BE2C (cell line): ENCODE measurements at regions not wholly inside any gene's neighbourhood (a gene's known extent, or its start where the extent isn't known, plus 50 kb on each side); places are given as distances from the start of the nearest gene placed in this dataset.

ENCODE experiments used
- DNase-seq: peaks from one replicate; pipeline ENCODE4 v3.0.0-alpha.2; 2020
- H3K27me3 ChIP-seq: fragments of 250-450 bp; sonication (Bioruptor Pico); 2 replicates; pipeline ENCODE4 v1.5.1; 2020; ENCODE audit warnings: mild to moderate bottlenecking
- H3K36me3 ChIP-seq: fragments of 250-450 bp; sonication (Bioruptor Pico); 2 replicates; pipeline ENCODE4 v1.5.1; 2020; ENCODE audit warnings: mild to moderate bottlenecking
- H3K4me1 ChIP-seq: fragments of 250-450 bp; sonication (Bioruptor Pico); 2 replicates; pipeline ENCODE4 v1.5.1; 2020
- H3K4me3 ChIP-seq: 2 replicates; pipeline ENCODE4 v1.5.1; 2011; ENCODE audit warnings: low read depth, low read length
- H3K9me3 ChIP-seq: fragments of 250-450 bp; sonication (Bioruptor Pico); 2 replicates; pipeline ENCODE4 v1.5.1; 2020
- CTCF ChIP-seq: IDR thresholded peaks from 2 replicates; pipeline ENCODE4 v1.5.1; 2012; ENCODE audit warnings: mild to moderate bottlenecking, low read depth, low read length

- H3K4me3 ChIP-seq, result no peak overlapping the region
- H3K9me3 ChIP-seq, result no peaks in the 10 kb centered on the region
- H3K27me3 ChIP-seq, result no peaks in the 10 kb centered on the region
- TF ChIP-seq CTCF, result no peak
- H3K4me1 ChIP-seq, result no peaks in the 10 kb centered on the region
- DNase-seq, result no peak
- H3K36me3 ChIP-seq, result no peaks in the 10 kb centered on the region
These were observed 54.1 kb downstream of the MAFB start for GRCh38 chr20:40634891-40635290.

- DNase-seq, result no peak
- Histone ChIP-seq H3K27me3 (no peaks in the 10 kb centered on the region), H3K4me3 (no peak overlapping the region), H3K36me3 (no peaks in the 10 kb centered on the region), H3K9me3 (no peaks in the 10 kb centered on the region), H3K4me1 (no peaks in the 10 kb centered on the region)
- TF ChIP-seq CTCF, result no peak
These were observed 55.7 kb downstream of the MAFB start for GRCh38 chr20:40633123-40633850.

- TF ChIP-seq CTCF, result no peak
- H3K4me3 ChIP-seq, result no peak overlapping the region
- no peaks in the 10 kb centered on the region for H3K9me3 ChIP-seq
- no peaks in the 10 kb centered on the region for H3K27me3 ChIP-seq
- H3K4me1 ChIP-seq, result no peaks in the 10 kb centered on the region
- DNase-seq, result no peak
- H3K36me3 ChIP-seq, result no peaks in the 10 kb centered on the region
These were observed 56.6 kb downstream of the MAFB start for GRCh38 chr20:40632346-40632976.

- Histone ChIP-seq H3K4me1 (no peaks in the 10 kb centered on the region), H3K36me3 (no peaks in the 10 kb centered on the region), H3K4me3 (no peak overlapping the region), H3K9me3 (no peaks in the 10 kb centered on the region), H3K27me3 (no peaks in the 10 kb centered on the region)
- DNase-seq, result no peak
- TF ChIP-seq CTCF, result no peak
These were observed 57.9 kb downstream of the MAFB start for GRCh38 chr20:40631119-40631631.

- Histone ChIP-seq H3K4me3 (no peak overlapping the region), H3K4me1 (no peaks in the 10 kb centered on the region), H3K36me3 (no peaks in the 10 kb centered on the region), H3K27me3 (no peaks in the 10 kb centered on the region), H3K9me3 (no peaks in the 10 kb centered on the region)
- no peak for TF ChIP-seq CTCF
- DNase-seq, result no peak
These were observed 58.3 kb downstream of the MAFB start for GRCh38 chr20:40630713-40631112.

GRCh38 chr20:40630099-40630498, 58.9 kb downstream of the MAFB start:
- no peak for DNase-seq
- no peaks in the 10 kb centered on the region for H3K4me1 ChIP-seq
- H3K9me3 ChIP-seq, result no peaks in the 10 kb centered on the region
- no peak for TF ChIP-seq CTCF
- H3K4me3 ChIP-seq, result no peak overlapping the region
- H3K27me3 ChIP-seq, result no peaks in the 10 kb centered on the region
- no peaks in the 10 kb centered on the region for H3K36me3 ChIP-seq
